Ovary (tissue), 7 donors: ENCODE measurements at regions not wholly inside any gene's neighbourhood (a gene's known extent, or its start where the extent isn't known, plus 50 kb on each side); places are given as distances from the start of the nearest gene placed in this dataset.

ENCODE experiments used
- DNase-seq, 5 donors: peaks; one replicate each; pipeline ENCODE4 v3.0.0-alpha.2; 2019 to 2020
- H3K27ac ChIP-seq, 2 donors: fragments of 200-600 bp; one replicate each; pipeline versions ENCODE4 v1.5.1 to v1.8.0; 2019 to 2022
- H3K27me3 ChIP-seq: fragments of 200-600 bp; one replicate; pipeline ENCODE4 v1.8.0; 2022
- H3K36me3 ChIP-seq: fragments of 200-600 bp; sonication (generic); one replicate; pipeline ENCODE4 v1.5.1; 2019
- H3K4me1 ChIP-seq: one replicate; pipeline ENCODE4 v1.8.1; 2013; ENCODE audit warnings: mild to moderate bottlenecking, moderate library complexity; ENCODE audit not compliant: insufficient read depth
- H3K4me3 ChIP-seq: fragments of 200-600 bp; sonication (generic); one replicate; pipeline ENCODE4 v1.5.1; 2017
- H3K9me3 ChIP-seq, 2 donors: fragments of 200-600 bp in 1 of 2; sonication (generic) in 1 of 2; one replicate each; pipeline versions ENCODE4 v1.5.1 to v1.8.1; 2013 to 2019; ENCODE audit warnings: mild to moderate bottlenecking in 1 of 2, moderate library complexity in 1 of 2
- EP300 ChIP-seq: sonication (generic); formaldehyde crosslinking; IDR thresholded peaks from one replicate; pipeline ENCODE4 v1.6.1; 2017; ENCODE audit warnings: antibody characterized with exemption
- POLR2A ChIP-seq: fragments of 450-650 bp; IDR thresholded peaks from one replicate; pipeline ENCODE4 v1.6.1; 2017; ENCODE audit warnings: antibody characterized with exemption, mild to moderate bottlenecking, moderate library complexity
- WGBS, 3 donors: extraction: QIAGEN DNeasy Blood & Tissue Kit in 1 of 3; methylation state at CpG; one replicate each; pipeline versions ENCODE4 v1.1.5 to v1.1.7; 2013 to 2017; 5-methylcytosine and 5-hydroxymethylcytosine counted together
- intact Hi-C, 4 donors: fragments of 100-400 bp; cut with DNase I; formaldehyde crosslinking; loops; one replicate each; pipeline versions ENCODE4 v1.11.0 to v1.15.1; 2022 to 2023
- TF ChIP-seq, protein P1 (sequence below), 3 donors: fragments of 450-650 bp in 2 of 3; fragments of 200-600 bp in 1 of 3; IDR thresholded peaks; one replicate each; pipeline versions ENCODE4 v1.5.1 to v1.8.0; 2016 to 2022; ENCODE audit warnings: antibody characterized with exemption in 3 of 3, mild to moderate bottlenecking in 1 of 3
- donor health status: DM: no; HTN: no; CAD: no; lungs with moderate emphysema.
- donor health status: DM: no; HTN: no; CAD: no.
- donor health status: Bipolar disorder and iron deficiency.
- donor health status: DM: no; HTN: no; CAD: no.
- donor health status: DM: yes; HTN: yes; CAD: no.

GRCh38 chr12:23335593-23335992, 613.9 kb downstream of the SOX5 start:
- H3K36me3 ChIP-seq: no peaks in the 10 kb centered on the region
- no peak overlapping the region for H3K4me3 ChIP-seq
- H3K4me1 ChIP-seq: no peaks in the 10 kb centered on the region
- 85 to 90% (median 90%) methylated on average over 3 of the region's 3 CpGs for WGBS, 3 donors
- no peaks in the 10 kb centered on the region for H3K27me3 ChIP-seq
- intact Hi-C loops: no loop called here
- no peaks in the 10 kb centered on the region for H3K9me3 ChIP-seq
- DNase-seq: no peak
- TF ChIP-seq EP300 (no peak), POLR2A (no peak)
- TF ChIP-seq, protein P1, sequence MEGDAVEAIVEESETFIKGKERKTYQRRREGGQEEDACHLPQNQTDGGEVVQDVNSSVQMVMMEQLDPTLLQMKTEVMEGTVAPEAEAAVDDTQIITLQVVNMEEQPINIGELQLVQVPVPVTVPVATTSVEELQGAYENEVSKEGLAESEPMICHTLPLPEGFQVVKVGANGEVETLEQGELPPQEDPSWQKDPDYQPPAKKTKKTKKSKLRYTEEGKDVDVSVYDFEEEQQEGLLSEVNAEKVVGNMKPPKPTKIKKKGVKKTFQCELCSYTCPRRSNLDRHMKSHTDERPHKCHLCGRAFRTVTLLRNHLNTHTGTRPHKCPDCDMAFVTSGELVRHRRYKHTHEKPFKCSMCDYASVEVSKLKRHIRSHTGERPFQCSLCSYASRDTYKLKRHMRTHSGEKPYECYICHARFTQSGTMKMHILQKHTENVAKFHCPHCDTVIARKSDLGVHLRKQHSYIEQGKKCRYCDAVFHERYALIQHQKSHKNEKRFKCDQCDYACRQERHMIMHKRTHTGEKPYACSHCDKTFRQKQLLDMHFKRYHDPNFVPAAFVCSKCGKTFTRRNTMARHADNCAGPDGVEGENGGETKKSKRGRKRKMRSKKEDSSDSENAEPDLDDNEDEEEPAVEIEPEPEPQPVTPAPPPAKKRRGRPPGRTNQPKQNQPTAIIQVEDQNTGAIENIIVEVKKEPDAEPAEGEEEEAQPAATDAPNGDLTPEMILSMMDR (IDR thresholded peaks at IDR 0.05): no peak
- no peak overlapping the region for H3K27ac ChIP-seq

DNA sequence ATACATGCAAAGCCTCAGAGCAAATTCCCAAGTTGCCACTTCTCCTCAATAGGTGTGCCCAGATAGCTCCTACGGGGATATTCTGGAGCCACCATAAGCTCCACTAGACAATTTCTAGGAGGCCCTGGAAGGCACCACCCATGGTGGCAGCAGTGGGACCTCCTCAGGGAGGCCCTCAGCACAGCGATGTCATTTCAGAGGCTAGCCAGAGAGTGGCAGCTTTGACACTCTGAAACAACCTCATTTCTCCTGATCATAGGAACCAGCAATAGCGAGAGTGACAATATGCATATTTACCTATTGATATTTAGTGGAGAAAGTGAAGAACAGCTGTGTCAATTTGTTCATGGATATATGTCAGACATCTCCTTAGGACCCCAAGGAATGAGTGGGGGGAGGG, 612.3 kb downstream of the SOX5 start:
- no peak for DNase-seq
- Histone ChIP-seq H3K9me3 (no peaks in the 10 kb centered on the region), H3K36me3 (no peaks in the 10 kb centered on the region), H3K4me3 (no peak overlapping the region), H3K27me3 (no peaks in the 10 kb centered on the region), H3K27ac (no peak overlapping the region), H3K4me1 (no peaks in the 10 kb centered on the region)
- WGBS, 3 donors: 90 to 96% (median 93%) methylated on average over 3 of the region's 3 CpGs
- TF ChIP-seq, protein P1 (IDR thresholded peaks at IDR 0.05): no peak
- TF ChIP-seq EP300: no peak
- TF ChIP-seq POLR2A: no peak
- intact Hi-C loops: no loop called here

DNA sequence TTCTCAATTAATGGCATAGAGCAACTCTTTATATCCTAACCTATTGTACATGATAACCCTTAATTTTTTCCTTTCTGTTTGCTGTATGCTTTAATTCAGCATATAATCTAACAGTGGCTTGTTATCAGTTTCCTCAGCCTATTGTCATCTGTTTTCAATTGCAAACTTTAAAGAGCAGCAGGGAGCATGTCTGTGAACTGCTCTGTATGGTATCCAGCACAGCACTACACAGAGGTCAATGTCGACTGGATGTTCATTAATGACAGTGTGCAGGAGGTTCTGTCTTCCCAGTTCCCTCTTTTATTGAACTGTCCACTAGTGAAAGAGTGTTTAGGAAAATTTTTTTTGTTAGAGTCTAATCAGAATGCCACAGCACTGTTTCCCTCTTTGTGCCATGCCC, 609.1 kb downstream of the SOX5 start:
- intact Hi-C loops: no loop called here
- H3K36me3 ChIP-seq: no peaks in the 10 kb centered on the region
- TF ChIP-seq EP300: no peak
- TF ChIP-seq, protein P1 (IDR thresholded peaks at IDR 0.05): no peak
- no peak for TF ChIP-seq POLR2A
- no peaks in the 10 kb centered on the region for H3K4me1 ChIP-seq
- H3K4me3 ChIP-seq: no peak overlapping the region
- no peak for DNase-seq
- H3K27me3 ChIP-seq: no peaks in the 10 kb centered on the region
- no peak overlapping the region for H3K27ac ChIP-seq
- H3K9me3 ChIP-seq: no peaks in the 10 kb centered on the region
- WGBS, 3 donors: 28 to 52% (median 41%) methylated on average over 1 of the region's 1 CpG

GRCh38 chr12:23342407-23342806, 607.1 kb downstream of the SOX5 start:
- WGBS, 3 donors: 91 to 97% (median 93%) methylated on average over 1 of the region's 1 CpG
- Histone ChIP-seq H3K4me3 (no peak overlapping the region), H3K4me1 (no peaks in the 10 kb centered on the region), H3K9me3 (no peaks in the 10 kb centered on the region), H3K36me3 (no peaks in the 10 kb centered on the region), H3K27me3 (no peaks in the 10 kb centered on the region), H3K27ac (no peak overlapping the region)
- intact Hi-C loops: no loop called here
- DNase-seq: no peak
- TF ChIP-seq, protein P1 (IDR thresholded peaks at IDR 0.05): no peak
- TF ChIP-seq POLR2A: no peak
- TF ChIP-seq EP300: no peak

DNA sequence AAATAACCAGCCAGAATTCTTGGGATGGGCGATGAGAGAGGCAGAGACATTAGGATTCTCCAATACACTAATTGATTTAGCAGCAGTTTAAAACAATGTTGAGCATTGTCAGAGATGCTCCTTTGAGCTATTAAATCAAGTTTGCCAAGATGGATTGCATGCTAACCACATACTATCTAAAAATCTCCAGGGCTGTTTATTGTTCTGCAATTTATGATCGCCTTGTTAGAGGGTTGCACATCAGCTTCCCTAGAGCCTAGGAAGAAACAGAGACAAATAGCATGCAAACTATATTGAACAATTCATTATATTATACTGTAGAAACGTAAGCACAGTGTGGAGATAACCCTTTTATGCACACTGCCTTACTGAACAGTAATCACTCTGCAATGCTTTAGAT, 599.9 kb downstream of the SOX5 start:
- Histone ChIP-seq H3K4me1 (no peaks in the 10 kb centered on the region), H3K36me3 (no peaks in the 10 kb centered on the region), H3K27me3 (no peaks in the 10 kb centered on the region), H3K4me3 (no peak overlapping the region), H3K9me3 (no peaks in the 10 kb centered on the region), H3K27ac (no peak overlapping the region)
- TF ChIP-seq, protein P1 (IDR thresholded peaks at IDR 0.05): no peak
- TF ChIP-seq POLR2A (no peak), EP300 (no peak)
- WGBS, 3 donors: 64 to 75% (median 70%) methylated on average over 3 of the region's 3 CpGs
- intact Hi-C loops: no loop called here
- no peak for DNase-seq
